ENCODE measurements at regions not wholly inside any gene's neighbourhood (a gene's known extent, or its start where the extent isn't known, plus 50 kb on each side); places are given as distances from the start of the nearest gene placed in this dataset.

DNA sequence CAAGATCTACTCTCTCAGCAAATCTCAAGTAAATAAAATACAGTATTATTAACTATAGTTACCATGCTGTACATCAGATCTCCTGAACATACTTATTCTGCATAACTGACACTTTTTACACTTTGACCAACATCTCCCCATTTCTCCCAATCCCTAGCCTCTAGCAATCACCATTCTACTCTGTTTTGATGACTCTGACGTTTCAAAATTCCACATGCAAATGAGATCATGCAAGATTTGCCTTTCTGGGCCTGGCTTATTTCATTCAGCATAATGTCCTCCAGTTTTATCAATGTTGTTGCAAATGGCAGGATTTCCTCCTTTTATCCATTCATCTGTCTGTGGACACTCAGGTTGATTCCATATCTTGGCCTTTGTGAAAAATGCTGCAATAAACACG lies 266.3 kb downstream of the RFPL4B start:
- WGBS, 2 donors: 48 to 67% methylated on average over 2 of the region's 2 CpGs

DNA sequence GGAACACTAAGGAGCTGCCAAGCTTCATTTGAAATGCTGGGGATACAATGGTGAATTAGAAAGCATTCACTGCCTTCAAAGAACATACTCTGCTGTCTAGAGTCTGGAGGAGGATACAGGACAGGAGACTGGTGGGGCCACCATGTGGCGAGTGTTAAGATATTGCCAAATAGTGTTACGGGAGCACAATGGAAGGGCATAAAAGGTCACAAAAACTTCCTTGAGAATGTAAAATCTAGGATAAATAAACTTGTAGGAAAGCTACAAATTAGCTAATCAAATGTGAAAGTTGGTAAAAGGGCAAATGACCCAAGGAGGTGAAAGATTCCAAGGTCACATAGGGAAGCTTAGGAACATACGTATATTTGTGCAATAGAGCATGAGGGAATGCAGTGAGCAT lies 271.7 kb downstream of the RFPL4B start:
- H3K4me1 ChIP-seq: no peaks in the 10 kb centered on the region
- ATAC-seq (ENCODE audit: low FRiP score in 2 of 2): no peak
- H3K9me3 ChIP-seq: no peaks in the 10 kb centered on the region
- H3K4me3 ChIP-seq: no peak overlapping the region
- H3K27me3 ChIP-seq: no peaks in the 10 kb centered on the region
- H3K36me3 ChIP-seq: no peaks in the 10 kb centered on the region
- TF ChIP-seq POLR2AphosphoS5 (IDR thresholded peaks at IDR 0.05) (no peak), EP300 (IDR thresholded peaks at IDR 0.05) (no peak), POLR2A (IDR thresholded peaks at IDR 0.05) (no peak)
- TF ChIP-seq, protein P1, sequence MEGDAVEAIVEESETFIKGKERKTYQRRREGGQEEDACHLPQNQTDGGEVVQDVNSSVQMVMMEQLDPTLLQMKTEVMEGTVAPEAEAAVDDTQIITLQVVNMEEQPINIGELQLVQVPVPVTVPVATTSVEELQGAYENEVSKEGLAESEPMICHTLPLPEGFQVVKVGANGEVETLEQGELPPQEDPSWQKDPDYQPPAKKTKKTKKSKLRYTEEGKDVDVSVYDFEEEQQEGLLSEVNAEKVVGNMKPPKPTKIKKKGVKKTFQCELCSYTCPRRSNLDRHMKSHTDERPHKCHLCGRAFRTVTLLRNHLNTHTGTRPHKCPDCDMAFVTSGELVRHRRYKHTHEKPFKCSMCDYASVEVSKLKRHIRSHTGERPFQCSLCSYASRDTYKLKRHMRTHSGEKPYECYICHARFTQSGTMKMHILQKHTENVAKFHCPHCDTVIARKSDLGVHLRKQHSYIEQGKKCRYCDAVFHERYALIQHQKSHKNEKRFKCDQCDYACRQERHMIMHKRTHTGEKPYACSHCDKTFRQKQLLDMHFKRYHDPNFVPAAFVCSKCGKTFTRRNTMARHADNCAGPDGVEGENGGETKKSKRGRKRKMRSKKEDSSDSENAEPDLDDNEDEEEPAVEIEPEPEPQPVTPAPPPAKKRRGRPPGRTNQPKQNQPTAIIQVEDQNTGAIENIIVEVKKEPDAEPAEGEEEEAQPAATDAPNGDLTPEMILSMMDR (IDR thresholded peaks at IDR 0.05): no peak
- no peak for DNase-seq
- 48 to 75% methylated on average over 3 of the region's 3 CpGs for WGBS, 2 donors
- H3K27ac ChIP-seq: no peak overlapping the region

More for the DNA sequence above, 266.3 kb downstream of the RFPL4B start:
- H3K9me3 ChIP-seq: peaks cover 0 to 12% (median 6%) of the 10 kb centered on the region in 4 donors
- DNase-seq (no peak), ATAC-seq (ENCODE audit: low FRiP score in 2 of 2) (no peak)
- no peaks in the 10 kb centered on the region for H3K4me1 ChIP-seq
- no peak overlapping the region for H3K4me3 ChIP-seq
- no peak overlapping the region for H3K27ac ChIP-seq
- H3K27me3 ChIP-seq: no peaks in the 10 kb centered on the region
- no peak for TF ChIP-seq EP300 (IDR thresholded peaks at IDR 0.05)
- no peak for TF ChIP-seq POLR2A (IDR thresholded peaks at IDR 0.05)
- no peaks in the 10 kb centered on the region for H3K36me3 ChIP-seq

DNA sequence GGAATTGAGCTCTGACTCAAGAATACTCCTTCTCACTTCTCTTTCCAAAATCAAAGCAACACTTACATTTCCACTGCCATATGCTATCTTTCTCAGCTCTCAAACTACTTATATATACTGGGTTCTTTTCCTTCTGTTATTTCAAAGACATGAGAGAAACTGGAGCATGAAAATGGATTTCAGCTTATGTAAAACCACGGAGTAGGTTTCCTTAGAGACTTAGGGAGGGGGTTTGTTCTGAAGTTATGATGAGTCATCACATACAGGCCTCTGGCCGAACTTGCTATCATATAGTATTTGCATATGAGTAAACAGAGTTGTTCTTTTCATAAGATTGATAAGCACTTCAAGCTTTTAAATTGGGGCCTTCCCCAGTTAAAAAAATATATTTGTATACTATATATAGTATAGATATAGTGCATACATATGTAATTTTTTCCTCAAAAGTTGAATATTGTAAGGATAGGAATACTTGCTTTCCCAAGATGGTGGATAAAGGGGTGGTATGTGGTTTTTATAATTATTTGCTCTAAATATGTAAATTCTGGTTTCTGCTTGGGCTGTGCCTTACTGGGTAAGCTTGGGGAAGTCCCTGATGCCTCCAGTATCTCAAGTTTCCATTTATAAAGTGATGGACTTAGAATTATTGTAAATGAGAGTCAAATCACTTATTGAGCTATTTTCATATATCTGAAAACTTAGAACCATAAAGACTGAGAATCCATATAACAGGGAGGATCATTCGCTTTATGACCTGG lies 273.9 kb downstream of the RFPL4B start:
- Histone ChIP-seq H3K36me3 (no peaks in the 10 kb centered on the region), H3K9me3 (no peaks in the 10 kb centered on the region), H3K27me3 (no peaks in the 10 kb centered on the region), H3K27ac (no peak overlapping the region), H3K4me1 (no peaks in the 10 kb centered on the region), H3K4me3 (no peak overlapping the region)
- no peak for ATAC-seq (ENCODE audit: low FRiP score in 2 of 2)
- TF ChIP-seq, protein P1 (IDR thresholded peaks at IDR 0.05): no peak
- TF ChIP-seq POLR2AphosphoS5 (IDR thresholded peaks at IDR 0.05) (no peak), EP300 (IDR thresholded peaks at IDR 0.05) (no peak), POLR2A (IDR thresholded peaks at IDR 0.05) (no peak)
- WGBS, 2 donors: 54 to 60% methylated on average over 3 of the region's 3 CpGs
- no peak for DNase-seq

DNA sequence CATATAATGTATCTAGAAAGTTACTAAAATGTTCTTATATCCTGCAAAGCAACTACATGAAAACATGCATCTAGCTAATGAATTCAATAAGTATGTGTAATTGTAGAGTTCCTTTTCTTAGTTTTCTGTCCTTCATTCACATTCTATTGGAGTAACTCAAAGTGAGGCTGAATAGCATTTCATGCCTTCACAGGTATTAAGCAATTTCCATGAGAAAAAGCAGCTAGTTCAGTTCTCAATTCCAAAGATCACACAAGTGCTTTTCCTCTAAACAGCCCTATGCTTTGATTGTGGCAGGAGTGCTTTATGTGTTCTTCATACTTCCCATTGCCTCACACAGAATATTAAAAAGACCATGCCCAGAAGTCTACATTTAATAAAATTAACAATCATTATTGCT lies 274.9 kb downstream of the RFPL4B start:
- Histone ChIP-seq H3K27me3 (no peaks in the 10 kb centered on the region), H3K27ac (no peak overlapping the region), H3K4me3 (no peak overlapping the region), H3K4me1 (no peaks in the 10 kb centered on the region), H3K36me3 (no peaks in the 10 kb centered on the region), H3K9me3 (no peaks in the 10 kb centered on the region)
- DNase-seq: no peak
- TF ChIP-seq, protein P1 (IDR thresholded peaks at IDR 0.05): no peak
- TF ChIP-seq POLR2AphosphoS5 (IDR thresholded peaks at IDR 0.05) (no peak), EP300 (IDR thresholded peaks at IDR 0.05) (no peak), POLR2A (IDR thresholded peaks at IDR 0.05) (no peak)
- ATAC-seq (ENCODE audit: low FRiP score in 2 of 2): no peak

DNA sequence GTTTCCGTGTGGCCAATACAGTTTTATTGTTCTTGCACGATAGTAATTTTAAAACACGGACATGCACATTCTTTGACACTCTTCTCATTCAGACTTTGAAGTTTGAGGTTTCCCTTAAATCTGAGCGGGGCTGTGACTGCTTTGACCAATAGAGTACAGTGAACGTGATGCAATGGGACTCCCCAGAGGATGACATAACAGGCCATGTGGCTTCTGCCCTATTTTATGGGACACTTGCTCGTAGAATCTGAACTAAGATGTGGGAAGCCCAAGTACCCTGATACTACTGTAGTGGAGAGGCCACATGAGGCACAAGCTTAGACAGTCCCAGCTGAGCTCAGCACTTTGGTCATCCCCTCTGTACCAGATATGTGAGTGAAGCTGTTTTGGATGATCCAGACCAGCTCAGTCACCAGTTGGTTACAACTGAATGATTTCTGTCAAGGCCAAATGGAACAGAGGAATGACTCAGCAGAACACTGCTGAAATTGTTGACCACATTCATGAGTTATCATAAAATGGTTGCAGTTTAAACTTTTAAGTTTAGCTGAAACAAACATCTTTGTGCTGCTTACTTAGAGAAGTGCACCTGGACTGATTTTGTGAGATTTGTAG lies 279.4 kb downstream of the RFPL4B start:
- DNase-seq: no peak
- Histone ChIP-seq H3K9me3 (no peaks in the 10 kb centered on the region), H3K4me1 (no peaks in the 10 kb centered on the region), H3K27ac (no peak overlapping the region), H3K36me3 (no peaks in the 10 kb centered on the region), H3K4me3 (no peak overlapping the region), H3K27me3 (no peaks in the 10 kb centered on the region)
- no peak for ATAC-seq (ENCODE audit: low FRiP score in 2 of 2)
- TF ChIP-seq POLR2A (IDR thresholded peaks at IDR 0.05) (no peak), EP300 (IDR thresholded peaks at IDR 0.05) (no peak), POLR2AphosphoS5 (IDR thresholded peaks at IDR 0.05) (no peak)
- TF ChIP-seq, protein P1 (IDR thresholded peaks at IDR 0.05): no peak
- 86 to 87% methylated on average over 6 of the region's 6 CpGs for WGBS, 2 donors
